AG09309 (cell line): ENCODE measurements at regions not wholly inside any gene's neighbourhood (a gene's known extent, or its start where the extent isn't known, plus 50 kb on each side); places are given as distances from the start of the nearest gene placed in this dataset.

ENCODE experiments used
- DNase-seq: peaks from one replicate; pipeline ENCODE4 v3.0.0-alpha.2; 2010; ENCODE audit warnings: low read depth
- H3K4me3 ChIP-seq: 2 replicates; pipeline ENCODE4 v1.5.1; 2011; ENCODE audit warnings: mild to moderate bottlenecking, low read depth, low read length, moderate library complexity; ENCODE audit not compliant: control insufficient read depth
- CTCF ChIP-seq: IDR thresholded peaks from 2 replicates; pipeline ENCODE4 v1.5.1; 2011; ENCODE audit warnings: mild to moderate bottlenecking, low read depth, low read length, inconsistent platforms; ENCODE audit not compliant: insufficient read depth, control insufficient read depth; ENCODE audit errors: missing control alignments

DNA sequence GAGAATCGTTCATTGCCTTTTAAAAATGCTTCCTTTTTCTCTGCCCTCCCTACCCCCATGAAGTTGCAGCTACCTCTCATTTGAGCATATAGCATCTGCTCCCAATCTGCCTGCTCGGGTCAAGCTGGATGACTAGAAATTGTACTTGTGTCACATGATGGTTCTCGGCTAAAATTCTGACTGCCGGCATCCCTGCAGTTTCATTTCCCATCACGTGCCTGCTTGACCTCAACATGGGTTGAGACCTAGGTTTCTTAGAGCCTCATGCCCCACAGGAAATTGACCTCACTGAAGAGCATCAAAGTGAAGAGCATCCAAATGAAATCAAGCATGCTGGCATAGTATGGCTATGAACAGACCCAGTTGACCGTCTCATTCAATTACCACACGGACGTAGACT lies 581.6 kb upstream of the PSMD7 start:
- DNase-seq, result no peak
- no peak for TF ChIP-seq CTCF
- H3K4me3 ChIP-seq, result no peak overlapping the region

DNA sequence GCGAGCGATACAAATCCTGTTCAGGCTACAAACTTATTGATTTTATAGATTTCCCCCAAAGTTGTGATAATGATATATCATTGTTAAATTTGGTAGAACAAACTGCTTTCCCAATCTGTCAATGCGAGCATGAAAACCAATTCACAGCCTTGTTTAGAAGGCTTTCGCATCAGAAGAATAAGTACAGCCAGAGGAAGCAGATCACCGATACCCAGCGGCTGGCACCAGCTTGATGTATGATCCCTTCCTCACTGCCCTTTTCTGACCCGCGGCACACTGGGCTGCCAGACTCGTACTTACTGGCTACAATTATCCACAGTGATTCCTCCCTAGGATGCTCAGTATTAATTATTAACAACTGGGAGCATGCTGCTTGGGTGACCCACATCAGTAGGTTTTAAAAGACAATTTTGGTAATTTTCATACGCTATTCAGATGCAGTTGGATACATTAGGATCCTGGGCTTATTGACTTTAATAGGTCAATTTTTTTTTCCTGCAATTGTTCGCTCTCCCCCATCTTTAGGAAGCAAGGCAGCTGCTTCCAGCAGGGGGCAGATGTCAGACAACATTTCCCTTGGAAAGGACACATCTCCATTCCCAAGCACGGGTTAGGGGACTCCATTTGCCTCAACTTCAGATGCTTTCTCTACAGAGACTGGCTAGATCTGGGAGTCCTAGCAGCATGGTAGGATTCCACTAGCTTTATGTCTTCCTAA lies 582.7 kb upstream of the PSMD7 start:
- TF ChIP-seq CTCF, result peak; percentile 70
- peak; percentile 8 for DNase-seq
- H3K4me3 ChIP-seq, result no peak overlapping the region

GRCh38 chr16:73713251-73713650 lies 583.4 kb upstream of the PSMD7 start:
- TF ChIP-seq CTCF, result no peak
- DNase-seq, result no peak
- H3K4me3 ChIP-seq, result no peak overlapping the region

- no peak overlapping the region for H3K4me3 ChIP-seq
- no peak for DNase-seq
- no peak for TF ChIP-seq CTCF
These were observed 585.1 kb upstream of the PSMD7 start for GRCh38 chr16:73711406-73712080.

- DNase-seq, result no peak
- no peak for TF ChIP-seq CTCF
- H3K4me3 ChIP-seq, result no peak overlapping the region
These were observed 586.1 kb upstream of the PSMD7 start for GRCh38 chr16:73710526-73710925.

DNA sequence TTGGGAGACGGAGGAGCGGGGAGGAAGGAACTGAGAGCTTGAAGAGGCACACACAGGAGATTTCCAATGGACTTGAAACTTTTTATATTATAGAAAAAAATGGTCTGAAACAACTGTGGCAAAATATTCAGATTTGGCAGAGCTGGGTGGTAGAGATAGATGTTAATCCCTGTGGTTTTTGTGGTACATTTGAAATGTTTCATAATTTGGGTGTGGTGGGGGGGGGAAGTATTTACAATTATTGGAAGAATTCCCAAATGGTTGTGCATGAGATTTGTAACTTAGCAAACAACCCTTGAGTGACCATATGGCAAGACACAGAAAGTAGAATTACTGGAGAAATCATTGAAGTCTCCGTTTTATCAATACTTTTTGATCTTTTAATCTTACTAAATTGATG lies 588.8 kb upstream of the PSMD7 start:
- H3K4me3 ChIP-seq, result no peak overlapping the region
- TF ChIP-seq CTCF, result no peak
- DNase-seq, result no peak

DNA sequence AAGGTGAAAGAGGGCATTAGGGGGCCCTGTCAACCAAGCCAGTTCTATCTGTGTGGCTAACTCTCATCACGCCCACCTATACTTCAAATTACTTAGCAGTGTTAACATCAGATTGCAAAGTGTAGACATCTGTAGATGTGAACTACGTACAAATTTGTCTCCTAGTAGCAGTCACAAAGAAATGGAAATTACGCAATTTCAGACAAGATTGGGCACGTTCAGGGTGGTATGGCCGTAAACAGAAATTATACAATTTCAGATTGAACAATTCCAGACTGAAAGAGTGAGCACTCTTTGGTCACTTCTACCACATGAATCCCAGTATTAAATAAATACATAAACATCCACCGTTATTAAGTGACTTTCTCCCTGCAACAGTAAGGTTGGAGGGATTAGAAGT lies 592.7 kb upstream of the PSMD7 start:
- DNase-seq, result no peak
- no peak for TF ChIP-seq CTCF
- no peak overlapping the region for H3K4me3 ChIP-seq
